Spleen (tissue), 11 donors: ENCODE measurements at regions not wholly inside any gene's neighbourhood (a gene's known extent, or its start where the extent isn't known, plus 50 kb on each side); places are given as distances from the start of the nearest gene placed in this dataset.

ENCODE experiments used
- DNase-seq: peaks from one replicate; pipeline ENCODE4 v3.0.0-alpha.2; 2020
- H3K27ac ChIP-seq, 8 donors: fragments of 200-600 bp; sonication (generic) in 7 of 8; 1 replicate in 4 of 8; 2 replicates in 4 of 8; pipeline versions ENCODE4 v1.5.0 to v1.8.0; 2016 to 2021; ENCODE audit warnings: inconsistent platforms in 4 of 8, mild to moderate bottlenecking in 4 of 8, moderate library complexity in 1 of 8
- H3K27me3 ChIP-seq, 7 donors: fragments of 200-600 bp; sonication (generic) in 6 of 7; replicated peaks in 1 of 7; 1 replicate in 4 of 7; 2 replicates in 3 of 7; pipeline versions ENCODE4 v1.5.0 to v1.8.0; 2016 to 2021; ENCODE audit warnings: inconsistent platforms in 3 of 7, mild to moderate bottlenecking in 1 of 7
- H3K36me3 ChIP-seq, 6 donors: fragments of 200-600 bp; sonication (generic) in 5 of 6; 1 replicate in 4 of 6; 2 replicates in 2 of 6; pipeline versions ENCODE4 v1.5.0 to v1.8.0; 2016 to 2021; ENCODE audit warnings: inconsistent platforms in 2 of 6
- H3K4me1 ChIP-seq, 6 donors: fragments of 200-600 bp; sonication (generic) in 5 of 6; 1 replicate in 3 of 6; 2 replicates in 3 of 6; pipeline versions ENCODE4 v1.5.0 to v1.8.0; 2016 to 2021; ENCODE audit warnings: inconsistent platforms in 3 of 6
- H3K4me3 ChIP-seq, 8 donors: fragments of 200-600 bp; sonication (generic) in 7 of 8; 1 replicate in 4 of 8; 2 replicates in 4 of 8; pipeline versions ENCODE4 v1.5.0 to v1.8.0; 2016 to 2021; ENCODE audit warnings: inconsistent platforms in 4 of 8, mild to moderate bottlenecking in 4 of 8, moderate library complexity in 2 of 8
- H3K9me3 ChIP-seq, 8 donors: fragments of 200-600 bp; sonication (generic) in 7 of 8; 1 replicate in 4 of 8; 2 replicates in 4 of 8; pipeline versions ENCODE4 v1.5.0 to v1.8.0; 2016 to 2021; ENCODE audit warnings: inconsistent platforms in 4 of 8
- POLR2A ChIP-seq, 3 donors: fragments of 450-650 bp; IDR thresholded peaks; one replicate each; pipeline ENCODE4 v1.5.1; 2017; ENCODE audit warnings: antibody characterized with exemption in 3 of 3, mild to moderate bottlenecking in 1 of 3
- POLR2AphosphoS5 ChIP-seq, 3 donors: sonication (generic); formaldehyde crosslinking; IDR thresholded peaks; one replicate each; pipeline ENCODE4 v1.5.1; 2017; ENCODE audit warnings: antibody characterized with exemption in 3 of 3
- WGBS, 5 donors: extraction: QIAGEN DNeasy Blood & Tissue Kit in 3 of 5; methylation state at CpG; one replicate each; pipeline versions ENCODE4 v1.1.5 to v1.1.7; 2013 to 2018; 5-methylcytosine and 5-hydroxymethylcytosine counted together
- intact Hi-C: fragments of 100-400 bp; cut with DNase I; formaldehyde crosslinking; loops from one replicate; pipeline ENCODE4 v1.15.0; 2023; ENCODE audit warnings: low total_unique reads
- TF ChIP-seq, protein P1 (sequence below), 11 experiments: fragments of 200-600 bp in 7 of 11; fragments of 450-650 bp in 4 of 11; sonication (generic) in 4 of 11; IDR thresholded peaks in 8 of 11; conservative IDR thresholded peaks in 3 of 11; 1 replicate in 7 of 11; 2 replicates in 4 of 11; pipeline versions ENCODE4 v1.4.0 to v1.8.0; 2016 to 2021; ENCODE audit warnings: antibody characterized with exemption in 11 of 11, inconsistent platforms in 4 of 11, mild to moderate bottlenecking in 1 of 11
- donor health status: healthy with polysubstance abuse.
- donor health status: DM: no; HTN: no; CAD: no; lungs with moderate emphysema.
- donor health status: DM: no; HTN: no; CAD: no.
- donor health status: Bipolar disorder and iron deficiency.
- donor health status: healthy.
- donor health status: DM: no; HTN: no; CAD: no.
- donor health status: DM: yes; HTN: yes; CAD: no.

DNA sequence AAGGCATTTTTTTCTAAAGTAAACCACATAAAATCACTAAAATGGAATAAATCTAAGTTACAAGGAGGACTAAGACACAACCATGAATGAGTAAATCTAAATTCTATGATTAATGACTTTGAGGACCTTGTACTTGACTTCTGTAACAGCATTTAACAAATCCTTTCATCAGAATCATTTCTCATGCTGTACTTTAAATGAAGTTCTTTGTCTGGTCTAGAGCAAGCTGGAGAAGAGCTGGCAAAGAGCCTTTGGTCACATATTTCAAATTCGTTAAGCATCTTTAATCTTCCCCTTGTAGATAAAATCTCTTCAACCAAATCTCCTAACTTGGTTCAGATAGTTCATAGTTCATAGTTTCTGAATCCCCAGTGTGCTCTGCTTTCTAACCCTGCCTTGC lies 405.4 kb downstream of the PTPRC start:
- H3K9me3 ChIP-seq: peaks cover 0 to 16% (median 14%) of the 10 kb centered on the region in 8 donors
- H3K4me1 ChIP-seq: peaks cover 0 to 34% (median 14%) of the 10 kb centered on the region in 6 donors
- no peak for DNase-seq
- intact Hi-C loops: no loop called here
- H3K36me3 ChIP-seq: no peaks in the 10 kb centered on the region
- no peak overlapping the region for H3K4me3 ChIP-seq
- H3K27ac ChIP-seq: no peak overlapping the region
- no peak for TF ChIP-seq POLR2A (IDR thresholded peaks at IDR 0.05)
- TF ChIP-seq, protein P1, sequence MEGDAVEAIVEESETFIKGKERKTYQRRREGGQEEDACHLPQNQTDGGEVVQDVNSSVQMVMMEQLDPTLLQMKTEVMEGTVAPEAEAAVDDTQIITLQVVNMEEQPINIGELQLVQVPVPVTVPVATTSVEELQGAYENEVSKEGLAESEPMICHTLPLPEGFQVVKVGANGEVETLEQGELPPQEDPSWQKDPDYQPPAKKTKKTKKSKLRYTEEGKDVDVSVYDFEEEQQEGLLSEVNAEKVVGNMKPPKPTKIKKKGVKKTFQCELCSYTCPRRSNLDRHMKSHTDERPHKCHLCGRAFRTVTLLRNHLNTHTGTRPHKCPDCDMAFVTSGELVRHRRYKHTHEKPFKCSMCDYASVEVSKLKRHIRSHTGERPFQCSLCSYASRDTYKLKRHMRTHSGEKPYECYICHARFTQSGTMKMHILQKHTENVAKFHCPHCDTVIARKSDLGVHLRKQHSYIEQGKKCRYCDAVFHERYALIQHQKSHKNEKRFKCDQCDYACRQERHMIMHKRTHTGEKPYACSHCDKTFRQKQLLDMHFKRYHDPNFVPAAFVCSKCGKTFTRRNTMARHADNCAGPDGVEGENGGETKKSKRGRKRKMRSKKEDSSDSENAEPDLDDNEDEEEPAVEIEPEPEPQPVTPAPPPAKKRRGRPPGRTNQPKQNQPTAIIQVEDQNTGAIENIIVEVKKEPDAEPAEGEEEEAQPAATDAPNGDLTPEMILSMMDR (IDR thresholded peaks at IDR 0.05 in 8 of 11, conservative IDR thresholded peaks at IDR 0.05 in 3 of 11): no peak
- 56 to 74% (median 65%) methylated on average over 1 of the region's 1 CpG for WGBS, 5 donors
- no peaks in the 10 kb centered on the region for H3K27me3 ChIP-seq

DNA sequence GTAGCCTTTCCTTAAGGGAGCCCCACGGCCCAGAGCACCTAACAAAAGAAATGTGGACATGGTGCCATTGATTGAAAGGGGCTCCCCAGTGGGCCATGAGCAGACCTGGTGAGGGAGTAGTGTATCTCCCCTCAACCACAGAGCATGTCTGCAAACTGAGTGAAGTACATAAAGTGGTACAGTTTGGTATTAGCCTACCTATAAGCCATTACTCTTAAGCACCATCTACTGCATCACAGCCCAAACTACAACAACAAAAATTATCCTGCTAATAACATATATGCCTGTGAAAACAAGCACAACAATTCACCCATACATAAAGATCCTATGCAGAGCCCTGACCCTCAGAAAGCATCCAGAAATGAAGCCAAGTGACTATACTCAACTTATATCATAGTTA lies 407.8 kb downstream of the PTPRC start:
- Histone ChIP-seq H3K4me1 (peaks cover 0 to 14% (median 8%) of the 10 kb centered on the region in 6 donors), H3K9me3 (peaks cover 0 to 39% (median 38%) of the 10 kb centered on the region in 8 donors), H3K4me3 (no peak overlapping the region), H3K36me3 (no peaks in the 10 kb centered on the region), H3K27me3 (no peaks in the 10 kb centered on the region), H3K27ac (no peak overlapping the region)
- WGBS, 5 donors: 89 to 100% (median 93%) methylated on average over 1 of the region's 1 CpG
- DNase-seq: no peak
- intact Hi-C loops: no loop called here
- TF ChIP-seq, protein P1 (IDR thresholded peaks at IDR 0.05 in 8 of 11, conservative IDR thresholded peaks at IDR 0.05 in 3 of 11): no peak
- no peak for TF ChIP-seq POLR2AphosphoS5 (IDR thresholded peaks at IDR 0.05)
- TF ChIP-seq POLR2A (IDR thresholded peaks at IDR 0.05): no peak

DNA sequence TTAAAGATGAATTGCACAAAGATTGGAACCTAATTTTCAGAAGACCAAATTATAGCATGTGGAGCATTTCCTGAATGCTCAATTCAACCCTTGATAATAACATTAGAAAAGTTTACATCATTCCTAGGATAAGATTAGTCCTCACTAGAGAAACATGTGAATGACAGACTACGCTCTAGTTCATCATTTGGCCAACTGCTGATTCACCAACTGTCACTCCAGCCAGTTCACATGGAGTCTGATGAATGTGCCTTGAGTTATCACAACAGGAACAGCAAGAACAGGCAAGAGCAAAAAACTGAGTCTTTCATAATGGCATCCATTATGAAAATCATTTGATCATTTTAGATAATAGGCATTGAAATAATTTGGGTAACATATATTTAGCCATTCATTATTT lies 415.9 kb downstream of the PTPRC start:
- intact Hi-C loops: no loop called here
- H3K27ac ChIP-seq: no peak overlapping the region
- no peaks in the 10 kb centered on the region for H3K4me1 ChIP-seq
- peaks cover 0 to 22% (median 19%) of the 10 kb centered on the region in 8 donors for H3K9me3 ChIP-seq
- 90 to 100% (median 98%) methylated on average over 1 of the region's 1 CpG for WGBS, 5 donors
- TF ChIP-seq, protein P1 (IDR thresholded peaks at IDR 0.05 in 8 of 11, conservative IDR thresholded peaks at IDR 0.05 in 3 of 11): no peak
- TF ChIP-seq POLR2AphosphoS5 (IDR thresholded peaks at IDR 0.05) (no peak), POLR2A (IDR thresholded peaks at IDR 0.05) (no peak)
- no peaks in the 10 kb centered on the region for H3K27me3 ChIP-seq
- no peaks in the 10 kb centered on the region for H3K36me3 ChIP-seq
- no peak overlapping the region for H3K4me3 ChIP-seq
- no peak for DNase-seq

DNA sequence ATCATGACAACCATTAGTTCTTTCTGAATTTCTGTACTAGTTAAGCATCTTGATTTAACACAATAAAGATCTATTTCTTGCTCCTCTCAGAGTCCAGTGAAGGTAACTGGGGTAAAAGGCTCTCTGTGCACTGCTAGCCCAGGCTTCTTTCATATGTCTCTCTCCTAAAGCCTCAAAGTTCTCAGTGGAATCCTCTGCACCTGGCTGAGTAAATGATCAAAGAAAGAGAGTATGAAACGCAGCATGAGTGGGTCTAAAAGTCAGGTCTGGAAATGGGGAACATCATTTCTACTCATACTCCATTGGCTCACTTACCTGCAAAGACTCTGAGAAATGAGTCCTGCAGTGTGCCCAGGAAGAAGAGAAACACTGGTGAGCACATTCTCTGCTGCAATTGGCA lies 418.5 kb downstream of the PTPRC start:
- Histone ChIP-seq H3K4me3 (no peak overlapping the region), H3K27ac (no peak overlapping the region), H3K4me1 (no peaks in the 10 kb centered on the region), H3K36me3 (no peaks in the 10 kb centered on the region), H3K27me3 (no peaks in the 10 kb centered on the region), H3K9me3 (no peaks in the 10 kb centered on the region)
- TF ChIP-seq, protein P1 (IDR thresholded peaks at IDR 0.05 in 8 of 11, conservative IDR thresholded peaks at IDR 0.05 in 3 of 11): no peak
- TF ChIP-seq POLR2AphosphoS5 (IDR thresholded peaks at IDR 0.05) (no peak), POLR2A (IDR thresholded peaks at IDR 0.05) (no peak)
- no peak for DNase-seq
- intact Hi-C loops: no loop called here
- WGBS, 5 donors: 83 to 94% (median 90%) methylated on average over 1 of the region's 1 CpG
